ENCODE measurements at regions not wholly inside any gene's neighbourhood (a gene's known extent, or its start where the extent isn't known, plus 50 kb on each side); places are given as distances from the start of the nearest gene placed in this dataset.

GRCh38 chr11:69380451-69380901 is 86.5 kb downstream of the MYEOV start:
- no peak for DNase-seq

GRCh38 chr11:69380921-69381581 is 87.1 kb downstream of the MYEOV start:
- DNase-seq: no peak

- DNase-seq: no peak
Measured at GRCh38 chr11:69381681-69382130, 87.8 kb downstream of the MYEOV start.

- DNase-seq: no peak
Measured at GRCh38 chr11:69382131-69383128, 88.5 kb downstream of the MYEOV start.

GRCh38 chr11:69383372-69384250 is 89.7 kb downstream of the MYEOV start:
- no peak for DNase-seq

- no peak for DNase-seq
Measured at GRCh38 chr11:69384251-69385143, 90.5 kb downstream of the MYEOV start.

- DNase-seq: no peak
Measured at GRCh38 chr11:69385144-69385820, 91.3 kb downstream of the MYEOV start.

- no peak for DNase-seq
Measured at GRCh38 chr11:69385832-69386427, 92.0 kb downstream of the MYEOV start.

GRCh38 chr11:69386594-69387408 is 92.8 kb downstream of the MYEOV start:
- DNase-seq: no peak

GRCh38 chr11:69387409-69387885 is 93.5 kb downstream of the MYEOV start:
- DNase-seq: no peak

GRCh38 chr11:69388210-69388609 is 93.3 kb upstream of the LINC01488 start:
- DNase-seq: no peak

GRCh38 chr11:69388661-69389060 is 92.8 kb upstream of the LINC01488 start:
- no peak for DNase-seq

GRCh38 chr11:69390561-69390960 is 90.9 kb upstream of the LINC01488 start:
- DNase-seq: no peak

- no peak for DNase-seq
Measured at GRCh38 chr11:69391192-69392103, 90.0 kb upstream of the LINC01488 start.

GRCh38 chr11:69392104-69392653 is 89.3 kb upstream of the LINC01488 start:
- DNase-seq: no peak

- no peak for DNase-seq
Measured at GRCh38 chr11:69393178-69393832, 88.2 kb upstream of the LINC01488 start.

- DNase-seq: no peak
Measured at GRCh38 chr11:69393865-69394233, 87.6 kb upstream of the LINC01488 start.
